ENCODE measurements at regions not wholly inside any gene's neighbourhood (a gene's known extent, or its start where the extent isn't known, plus 50 kb on each side); places are given as distances from the start of the nearest gene placed in this dataset.

DNA sequence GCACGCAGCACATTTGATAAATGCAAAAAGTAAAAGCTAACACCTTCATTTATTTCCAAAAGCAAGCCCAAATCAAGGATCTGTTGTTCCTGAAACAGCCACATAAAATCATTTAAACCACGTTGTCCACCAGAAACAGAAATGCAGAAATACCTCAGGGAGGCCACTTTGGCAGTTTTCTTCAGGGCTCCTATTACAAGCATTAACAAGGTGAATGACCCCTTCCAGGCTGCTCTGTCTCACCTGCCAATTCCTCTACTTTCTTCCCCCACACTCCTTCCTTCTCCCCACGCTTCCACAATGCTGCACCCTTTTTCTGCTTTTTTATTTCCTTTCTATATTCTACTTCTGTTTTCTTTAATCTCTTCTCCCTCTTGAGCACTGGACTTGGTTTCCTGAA is 55.0 kb upstream of the PTGFRN start:
- Histone ChIP-seq H3K9me1 (ENCODE audit: insufficient read depth, low read length) (no peaks in the 10 kb centered on the region), H2AK9ac (replicated peaks; ENCODE audit: low read depth, low read length, poor library complexity) (no peak overlapping the region), H2AFZ (replicated peaks; ENCODE audit: low read length, poor library complexity) (no peak overlapping the region), H3K79me1 (ENCODE audit: low read depth in 1 of 2, low read length in 2 of 2) (no peaks in the 10 kb centered on the region), H3K23ac (ENCODE audit: low read depth, low read length) (no peak overlapping the region), H2BK15ac (ENCODE audit: low read depth, low read length) (no peak overlapping the region), H2BK120ac (ENCODE audit: low read depth, low read length) (no peak overlapping the region), H2AK5ac (ENCODE audit: low read depth, low read length) (no peak overlapping the region), H4K8ac (ENCODE audit: low read depth in 2 of 2, low read length in 2 of 2) (no peak overlapping the region), H3K14ac (replicated peaks; ENCODE audit: low read depth, low read length) (no peak overlapping the region), H3K9me3 (ENCODE audit: control insufficient read depth, insufficient read depth, low read length) (no peaks in the 10 kb centered on the region), H3K27me3 (ENCODE audit: control insufficient read depth, insufficient read depth, low read length) (no peaks in the 10 kb centered on the region), H3K36me3 (ENCODE audit: control insufficient read depth, insufficient read depth, low read length) (no peaks in the 10 kb centered on the region), H4K20me1 (ENCODE audit: insufficient read depth, low read length) (no peaks in the 10 kb centered on the region), H2BK20ac (ENCODE audit: low read depth, low read length) (no peak overlapping the region), H3K27ac (ENCODE audit: insufficient read depth, low read length) (no peak overlapping the region), H4K5ac (ENCODE audit: low read depth, low read length) (no peak overlapping the region), H3K56ac (ENCODE audit: extremely low read depth, insufficient read depth, low read length) (no peak overlapping the region), H2BK5ac (ENCODE audit: low read depth, low read length, poor library complexity, severe bottlenecking) (no peak overlapping the region), H4K91ac (ENCODE audit: insufficient read depth, low read depth, low read length) (no peak overlapping the region), H3K4me1 (ENCODE audit: control insufficient read depth, insufficient read depth, low read length) (no peaks in the 10 kb centered on the region), H3K18ac (ENCODE audit: low read depth, low read length) (no peak overlapping the region), H3K4me3 (ENCODE audit: insufficient read depth, low read depth, low read length) (no peak overlapping the region), H3K4me2 (ENCODE audit: low read depth, low read length) (no peak overlapping the region), H3K4ac (ENCODE audit: low read depth, low read length) (no peak overlapping the region), H3K9ac (ENCODE audit: low read depth, low read length) (no peak overlapping the region)
- no TSS peak for BruUV-seq (replicated peaks)
- no peak for ATAC-seq (ENCODE audit: low read depth)
- TF ChIP-seq, protein P1, sequence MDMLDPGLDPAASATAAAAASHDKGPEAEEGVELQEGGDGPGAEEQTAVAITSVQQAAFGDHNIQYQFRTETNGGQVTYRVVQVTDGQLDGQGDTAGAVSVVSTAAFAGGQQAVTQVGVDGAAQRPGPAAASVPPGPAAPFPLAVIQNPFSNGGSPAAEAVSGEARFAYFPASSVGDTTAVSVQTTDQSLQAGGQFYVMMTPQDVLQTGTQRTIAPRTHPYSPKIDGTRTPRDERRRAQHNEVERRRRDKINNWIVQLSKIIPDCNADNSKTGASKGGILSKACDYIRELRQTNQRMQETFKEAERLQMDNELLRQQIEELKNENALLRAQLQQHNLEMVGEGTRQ (IDR thresholded peaks at IDR 0.05; ENCODE audit: low read depth, low read length) = no peak
- TF ChIP-seq SMC3 (IDR thresholded peaks at IDR 0.05; ENCODE audit: low read depth, low read length) (no peak), POLR2A (IDR thresholded peaks at IDR 0.05; ENCODE audit: low read depth, low read length) (no peak), BHLHE40 (IDR thresholded peaks at IDR 0.05; ENCODE audit: low read depth, low read length) (no peak), CEBPB (IDR thresholded peaks at IDR 0.05; ENCODE audit: low read depth, low read length) (no peak), MAZ (IDR thresholded peaks at IDR 0.05; ENCODE audit: borderline replicate concordance, low read depth, low read length) (no peak), RCOR1 (IDR thresholded peaks at IDR 0.05; ENCODE audit: insufficient replicate concordance, low read length) (no peak), RAD21 (IDR thresholded peaks at IDR 0.05; ENCODE audit: low read length) (no peak), NFE2L2 (IDR thresholded peaks at IDR 0.05; ENCODE audit: low read depth, low read length) (no peak), RFX5 (IDR thresholded peaks at IDR 0.05; ENCODE audit: low read depth, low read length) (no peak), MXI1 (IDR thresholded peaks at IDR 0.05; ENCODE audit: borderline replicate concordance, low read depth, low read length) (no peak), FOS (IDR thresholded peaks at IDR 0.05; ENCODE audit: low read depth, low read length) (no peak), MAFK (IDR thresholded peaks at IDR 0.05; ENCODE audit: low read depth, low read length) (no peak), CHD1 (IDR thresholded peaks at IDR 0.05; ENCODE audit: low read depth, low read length) (no peak)
- TF ChIP-seq, protein P2, sequence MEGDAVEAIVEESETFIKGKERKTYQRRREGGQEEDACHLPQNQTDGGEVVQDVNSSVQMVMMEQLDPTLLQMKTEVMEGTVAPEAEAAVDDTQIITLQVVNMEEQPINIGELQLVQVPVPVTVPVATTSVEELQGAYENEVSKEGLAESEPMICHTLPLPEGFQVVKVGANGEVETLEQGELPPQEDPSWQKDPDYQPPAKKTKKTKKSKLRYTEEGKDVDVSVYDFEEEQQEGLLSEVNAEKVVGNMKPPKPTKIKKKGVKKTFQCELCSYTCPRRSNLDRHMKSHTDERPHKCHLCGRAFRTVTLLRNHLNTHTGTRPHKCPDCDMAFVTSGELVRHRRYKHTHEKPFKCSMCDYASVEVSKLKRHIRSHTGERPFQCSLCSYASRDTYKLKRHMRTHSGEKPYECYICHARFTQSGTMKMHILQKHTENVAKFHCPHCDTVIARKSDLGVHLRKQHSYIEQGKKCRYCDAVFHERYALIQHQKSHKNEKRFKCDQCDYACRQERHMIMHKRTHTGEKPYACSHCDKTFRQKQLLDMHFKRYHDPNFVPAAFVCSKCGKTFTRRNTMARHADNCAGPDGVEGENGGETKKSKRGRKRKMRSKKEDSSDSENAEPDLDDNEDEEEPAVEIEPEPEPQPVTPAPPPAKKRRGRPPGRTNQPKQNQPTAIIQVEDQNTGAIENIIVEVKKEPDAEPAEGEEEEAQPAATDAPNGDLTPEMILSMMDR (conservative IDR thresholded peaks at IDR 0.05; ENCODE audit: low read depth, low read length) = no peak
- TF ChIP-seq, protein P3, sequence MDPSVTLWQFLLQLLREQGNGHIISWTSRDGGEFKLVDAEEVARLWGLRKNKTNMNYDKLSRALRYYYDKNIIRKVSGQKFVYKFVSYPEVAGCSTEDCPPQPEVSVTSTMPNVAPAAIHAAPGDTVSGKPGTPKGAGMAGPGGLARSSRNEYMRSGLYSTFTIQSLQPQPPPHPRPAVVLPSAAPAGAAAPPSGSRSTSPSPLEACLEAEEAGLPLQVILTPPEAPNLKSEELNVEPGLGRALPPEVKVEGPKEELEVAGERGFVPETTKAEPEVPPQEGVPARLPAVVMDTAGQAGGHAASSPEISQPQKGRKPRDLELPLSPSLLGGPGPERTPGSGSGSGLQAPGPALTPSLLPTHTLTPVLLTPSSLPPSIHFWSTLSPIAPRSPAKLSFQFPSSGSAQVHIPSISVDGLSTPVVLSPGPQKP (IDR thresholded peaks at IDR 0.05; ENCODE audit: borderline replicate concordance, low read depth, low read length) = no peak
- POLR2A ChIA-PET (ENCODE audit: unreplicated experiment) = no interaction called here
- CTCF ChIA-PET = no interaction called here
- DNase-seq = no peak
- intact Hi-C loops (cut with micrococcal nuclease) = no loop called here
- dilution Hi-C loops (cut with HindIII; ENCODE audit: low sequenced_read_pairs, unreplicated experiment) = no loop called here
- WGBS, 2 experiments (ENCODE audit: extremely low coverage in 2 of 2, insufficient read length in 1 of 2) = 61 to 100% methylated on average over 1 to 3 of the region's 3 CpGs
- in situ Hi-C loops (cut with MboI; ENCODE audit: low sequenced_read_pairs) = no loop called here

All from IMR-90 (cell line).